Body of pancreas (tissue), 4 donors: ENCODE measurements at regions not wholly inside any gene's neighbourhood (a gene's known extent, or its start where the extent isn't known, plus 50 kb on each side); places are given as distances from the start of the nearest gene placed in this dataset.

Source experiments
- POLR2A ChIP-seq, 3 donors: fragments of 450-650 bp; IDR thresholded peaks; one replicate each; pipeline ENCODE4 v1.6.1; 2016; ENCODE audit warnings: antibody characterized with exemption in 3 of 3, mild to moderate bottlenecking in 2 of 3
- TF ChIP-seq, protein P1 (sequence below), 7 experiments: fragments of 450-650 bp in 4 of 7; fragments of 200-600 bp in 3 of 7; sonication (generic) in 3 of 7; IDR thresholded peaks; one replicate each; pipeline ENCODE4 v1.5.1; 2016 to 2019; ENCODE audit warnings: antibody characterized with exemption in 7 of 7

GRCh38 chr20:60658681-60659080 is 593.4 kb upstream of the CDH4 start:
- TF ChIP-seq, protein P1, sequence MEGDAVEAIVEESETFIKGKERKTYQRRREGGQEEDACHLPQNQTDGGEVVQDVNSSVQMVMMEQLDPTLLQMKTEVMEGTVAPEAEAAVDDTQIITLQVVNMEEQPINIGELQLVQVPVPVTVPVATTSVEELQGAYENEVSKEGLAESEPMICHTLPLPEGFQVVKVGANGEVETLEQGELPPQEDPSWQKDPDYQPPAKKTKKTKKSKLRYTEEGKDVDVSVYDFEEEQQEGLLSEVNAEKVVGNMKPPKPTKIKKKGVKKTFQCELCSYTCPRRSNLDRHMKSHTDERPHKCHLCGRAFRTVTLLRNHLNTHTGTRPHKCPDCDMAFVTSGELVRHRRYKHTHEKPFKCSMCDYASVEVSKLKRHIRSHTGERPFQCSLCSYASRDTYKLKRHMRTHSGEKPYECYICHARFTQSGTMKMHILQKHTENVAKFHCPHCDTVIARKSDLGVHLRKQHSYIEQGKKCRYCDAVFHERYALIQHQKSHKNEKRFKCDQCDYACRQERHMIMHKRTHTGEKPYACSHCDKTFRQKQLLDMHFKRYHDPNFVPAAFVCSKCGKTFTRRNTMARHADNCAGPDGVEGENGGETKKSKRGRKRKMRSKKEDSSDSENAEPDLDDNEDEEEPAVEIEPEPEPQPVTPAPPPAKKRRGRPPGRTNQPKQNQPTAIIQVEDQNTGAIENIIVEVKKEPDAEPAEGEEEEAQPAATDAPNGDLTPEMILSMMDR (IDR thresholded peaks at IDR 0.05) = no peak
- TF ChIP-seq POLR2A (IDR thresholded peaks at IDR 0.05) = no peak
